Suppressor macrophage treated with lipopolysaccharide for 4 hours (primary cell): ENCODE measurements at regions not wholly inside any gene's neighbourhood (a gene's known extent, or its start where the extent isn't known, plus 50 kb on each side); places are given as distances from the start of the nearest gene placed in this dataset.
"Not testable (repeated sequence)": the region's sequence is repeated elsewhere in the genome, so short reads cannot be mapped to it uniquely, and the experiment has no call there.

Source experiments
- DNase-seq: peaks from one replicate; pipeline ENCODE4 v3.0.0-alpha.2; 2020

DNA sequence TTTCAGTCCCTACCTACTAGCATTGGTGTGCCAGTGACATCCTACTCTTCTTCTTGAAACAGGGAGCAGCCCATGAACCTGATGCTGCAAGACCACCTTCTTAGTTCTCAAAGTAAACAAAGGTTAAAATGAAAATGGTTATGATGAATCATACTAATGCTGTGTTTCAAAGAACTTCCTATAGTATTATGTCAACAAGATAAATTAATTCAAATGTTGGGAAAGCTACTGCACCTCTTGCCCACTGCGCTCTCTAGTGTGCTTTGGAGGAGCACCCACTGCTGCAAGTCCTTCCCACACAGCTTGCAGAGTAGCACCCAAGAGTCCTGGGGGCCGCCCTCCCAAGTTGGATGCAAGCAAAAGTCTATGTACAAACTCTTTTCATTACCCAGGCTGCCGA is 81.1 kb downstream of the CD200R1L start:
- DNase-seq: no peak

DNA sequence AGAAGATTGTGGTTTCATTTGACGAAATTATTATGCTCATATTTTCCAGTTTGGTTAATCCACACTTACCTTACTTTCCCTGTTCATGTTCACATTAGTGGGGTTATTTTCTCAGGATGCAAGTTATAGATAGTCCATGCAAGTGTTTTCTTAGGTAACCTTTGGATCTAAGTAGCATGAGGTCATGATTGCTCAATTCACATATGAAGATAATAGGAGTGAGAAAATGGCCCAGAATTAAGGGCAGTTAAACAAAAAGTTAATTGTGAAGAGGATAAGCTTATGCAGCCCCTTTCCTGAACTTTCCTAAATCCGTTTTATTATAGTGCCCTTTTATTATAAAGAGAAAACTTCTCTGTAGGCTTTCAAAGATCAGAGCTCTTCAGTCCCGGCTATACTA is 83.4 kb downstream of the CD200R1L start:
- DNase-seq: no peak

DNA sequence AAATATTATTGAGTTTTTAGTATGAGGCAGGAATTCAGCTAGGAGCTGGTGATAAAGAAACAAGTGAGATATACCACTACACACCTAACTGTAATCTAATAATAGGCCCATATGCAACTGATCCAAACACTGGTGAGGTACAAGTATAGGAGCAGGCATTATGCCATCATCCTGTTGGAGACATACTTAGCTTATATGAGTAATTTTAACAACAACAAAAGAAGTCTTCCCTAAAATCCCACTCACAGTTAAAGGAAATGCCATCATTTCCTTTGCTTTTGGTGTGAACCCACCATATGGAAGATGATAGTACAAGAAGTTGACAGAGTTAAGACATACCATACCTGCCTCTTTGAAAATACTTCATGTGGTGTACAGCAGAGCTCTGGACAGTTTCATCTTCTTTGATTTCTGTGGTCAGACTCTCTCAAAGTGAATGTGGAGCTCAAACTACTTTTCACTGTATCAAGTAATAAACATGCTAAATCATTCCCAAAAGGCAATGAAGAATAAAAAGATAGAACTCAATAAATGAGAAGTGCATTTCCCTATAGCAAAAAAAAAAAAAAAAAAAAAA is 85.5 kb downstream of the CD200R1L start:
- DNase-seq: peak; percentile 50

DNA sequence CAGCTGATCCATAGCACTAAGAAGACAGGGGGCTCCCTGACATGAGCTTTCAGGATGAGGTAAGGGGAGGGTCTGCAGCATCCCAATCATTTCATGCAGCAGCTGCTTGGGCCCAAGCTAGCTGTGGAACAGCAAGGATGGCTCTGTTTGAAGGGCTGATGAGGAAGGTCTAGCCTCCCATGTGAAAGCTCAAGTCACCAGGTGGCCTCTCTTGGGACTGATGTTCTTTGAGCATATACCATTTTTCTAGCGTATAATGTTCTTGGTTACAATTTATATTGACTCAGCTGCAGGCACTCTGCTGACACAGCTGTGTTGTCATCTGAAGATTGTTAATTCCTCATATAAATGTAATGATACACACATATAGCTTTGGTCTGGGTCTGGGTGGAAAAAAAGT is 87.0 kb downstream of the CD200R1L start:
- no peak for DNase-seq

DNA sequence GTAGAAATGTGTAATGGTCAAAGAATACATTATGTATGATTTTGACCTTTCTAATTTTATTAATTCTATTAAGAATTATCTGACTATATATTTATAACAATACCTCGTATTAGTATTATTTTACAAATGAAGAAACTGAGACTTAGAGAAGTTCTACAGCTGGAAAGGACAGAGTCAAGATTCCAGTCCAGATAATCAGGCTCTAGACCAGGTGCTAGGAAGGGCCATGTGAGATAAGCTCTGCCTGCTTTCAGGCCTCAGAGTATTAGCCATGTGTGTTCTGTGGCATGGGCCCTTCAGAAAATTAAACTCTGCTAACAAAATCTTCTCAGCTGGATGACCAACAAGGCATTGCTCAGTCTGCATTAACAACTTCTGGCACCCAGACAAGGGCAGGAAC is 87.5 kb downstream of the CD200R1L start:
- no peak for DNase-seq

DNA sequence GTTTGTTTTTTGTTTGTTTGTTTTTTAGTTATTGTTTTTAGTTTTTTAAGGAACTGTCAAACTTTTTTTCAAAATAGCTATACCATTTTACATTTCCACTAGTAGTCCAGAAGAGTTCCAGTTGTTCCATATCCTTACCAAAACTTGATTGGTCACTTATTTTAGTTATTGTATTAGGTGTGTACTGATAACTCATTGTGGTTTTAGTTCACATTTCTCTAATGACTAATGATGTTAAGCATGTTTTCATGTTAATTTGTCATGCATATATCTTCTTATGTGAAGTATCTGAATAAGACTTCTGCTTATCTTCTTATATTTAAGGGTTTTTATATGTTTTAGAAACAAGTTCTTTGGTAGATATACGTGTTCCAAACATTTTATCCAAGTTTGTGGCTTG is 89.5 kb downstream of the CD200R1L start:
- DNase-seq: no peak

DNA sequence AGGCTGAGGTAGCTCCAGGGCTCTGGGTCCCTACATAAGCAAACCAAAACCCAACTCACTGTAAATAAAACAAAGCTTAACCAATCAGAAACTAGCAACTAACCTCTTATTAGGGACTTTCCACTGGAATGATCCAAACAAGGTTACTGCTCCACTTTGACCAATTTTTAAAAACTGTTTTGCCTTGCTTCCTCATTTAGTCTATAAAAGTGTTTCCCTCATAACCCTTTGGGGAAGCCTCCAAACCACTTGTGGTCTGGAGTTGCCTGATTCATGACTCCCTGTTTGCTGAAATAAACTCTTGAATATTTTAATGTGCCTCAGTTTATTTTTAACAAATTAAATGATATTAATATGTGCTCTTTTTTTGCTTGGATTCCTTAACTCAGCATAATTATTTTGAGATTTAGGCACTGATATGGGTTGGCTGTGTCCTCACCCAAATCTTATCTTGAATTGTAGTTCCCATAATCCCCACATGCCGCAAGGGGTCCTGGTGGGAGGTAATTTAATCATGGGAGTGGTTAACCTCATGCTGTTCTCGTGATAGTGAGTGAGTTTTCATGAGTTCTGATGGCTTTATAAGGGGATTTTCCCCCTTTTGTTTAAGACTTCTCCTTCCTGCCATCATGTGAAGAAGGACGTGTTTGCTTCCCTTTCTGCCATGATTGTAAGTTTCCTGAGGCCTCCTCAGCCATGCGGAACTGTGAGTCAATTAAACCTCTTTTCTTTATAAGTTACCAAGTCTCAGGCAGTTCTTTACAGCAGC is 90.6 kb downstream of the CD200R1L start:
- DNase-seq: peak; percentile 67

DNA sequence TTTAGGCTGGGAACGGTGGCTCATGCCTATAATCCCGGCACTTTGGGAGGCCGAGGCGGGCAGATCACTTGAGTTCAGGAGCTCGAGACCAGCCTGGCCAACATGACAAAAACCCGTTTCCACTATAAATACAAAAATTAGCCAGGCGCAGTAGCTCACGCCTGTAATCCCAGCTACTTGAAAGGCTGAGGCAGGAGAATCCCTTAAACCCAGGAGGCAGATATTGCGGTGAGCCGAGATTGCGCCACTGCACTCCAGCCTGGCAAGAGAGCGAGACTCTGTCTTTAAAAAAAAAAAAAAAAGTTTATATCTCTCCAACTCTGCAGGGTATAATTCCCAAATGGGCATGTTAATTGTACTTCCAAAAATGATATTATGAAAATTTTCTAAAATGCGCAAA is 91.6 kb downstream of the CD200R1L start:
- DNase-seq: not testable (repeated sequence)

DNA sequence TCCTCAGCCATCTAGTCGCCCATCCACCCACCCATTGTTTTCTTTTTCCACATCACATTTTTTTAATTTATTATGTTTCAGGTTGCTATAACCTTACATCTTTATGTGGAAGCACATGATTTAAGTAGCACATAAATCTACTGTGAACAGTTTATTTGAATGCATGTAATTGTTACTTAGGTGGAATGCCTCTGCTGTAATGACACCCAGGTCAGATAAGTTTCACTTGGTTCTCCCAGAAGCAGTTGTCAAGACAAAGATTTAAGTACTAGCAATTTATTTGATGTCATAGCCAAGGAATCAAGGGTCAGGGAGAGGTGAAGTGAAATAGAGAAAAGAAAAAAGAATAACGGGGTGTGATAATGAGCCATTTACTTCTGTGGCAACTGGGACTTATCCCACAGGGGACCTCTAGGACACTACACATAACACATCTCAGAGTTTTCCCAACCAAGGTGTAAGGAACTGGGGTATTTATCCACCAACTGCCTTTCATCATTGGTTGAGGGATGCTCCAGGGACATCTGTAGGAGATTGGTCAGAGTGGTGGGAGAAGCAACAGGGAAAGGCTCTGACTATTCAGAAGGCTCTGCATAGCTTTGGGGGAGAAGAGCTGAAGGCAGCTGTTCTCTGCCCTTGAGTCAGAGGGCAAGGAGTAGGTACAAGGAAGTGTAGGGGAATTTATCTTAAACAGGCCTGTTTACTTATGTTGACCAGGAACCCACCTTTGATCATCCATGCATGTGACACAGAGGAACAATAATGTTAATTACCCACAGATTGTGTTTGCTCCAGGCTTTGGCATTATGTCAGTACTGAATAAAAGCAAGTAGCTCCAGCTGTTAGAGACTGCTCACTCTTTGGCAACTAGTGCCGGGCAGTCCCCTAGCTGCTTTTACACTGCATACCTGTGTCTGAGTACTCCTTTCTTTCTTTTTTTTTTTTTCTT is 94.8 kb downstream of the CD200R1L start:
- DNase-seq: no peak

DNA sequence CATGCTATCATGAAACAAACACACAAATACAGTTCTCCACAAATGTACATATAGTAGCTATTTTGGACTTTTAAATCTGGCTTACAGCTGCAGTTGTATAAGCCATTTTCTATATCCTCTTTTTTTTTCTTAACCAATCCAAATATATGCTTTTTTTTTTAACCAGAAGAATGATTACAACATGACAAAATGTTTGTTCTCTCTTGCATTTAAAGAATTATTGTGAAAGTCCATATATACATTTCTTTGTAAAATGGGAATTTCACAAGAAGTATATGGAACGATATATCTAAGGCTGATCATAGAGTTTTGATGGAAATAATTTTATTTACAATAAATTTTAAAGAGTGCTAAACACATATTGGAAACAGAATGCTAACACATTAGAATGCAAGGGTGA is 95.6 kb downstream of the CD200R1L start:
- no peak for DNase-seq

DNA sequence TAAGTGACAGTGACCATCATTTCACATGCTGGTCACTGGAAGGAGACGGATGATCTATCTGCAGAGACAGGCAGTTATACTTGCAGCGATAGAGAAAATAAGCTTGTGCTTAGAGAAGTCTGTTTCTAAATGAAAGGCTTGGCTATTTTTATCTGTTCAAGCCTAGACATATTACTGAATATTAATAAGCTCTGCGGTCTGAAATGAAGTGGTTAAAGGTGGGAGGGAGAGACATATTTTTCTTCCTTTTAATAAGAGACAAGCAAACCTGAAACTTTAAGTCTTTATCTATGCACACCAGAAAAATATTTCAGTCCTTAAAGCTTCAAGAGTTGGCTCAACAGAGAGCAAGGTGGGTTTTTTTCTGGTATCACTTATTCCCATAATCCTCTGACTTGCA is 99.0 kb downstream of the CD200R1L start:
- no peak for DNase-seq

DNA sequence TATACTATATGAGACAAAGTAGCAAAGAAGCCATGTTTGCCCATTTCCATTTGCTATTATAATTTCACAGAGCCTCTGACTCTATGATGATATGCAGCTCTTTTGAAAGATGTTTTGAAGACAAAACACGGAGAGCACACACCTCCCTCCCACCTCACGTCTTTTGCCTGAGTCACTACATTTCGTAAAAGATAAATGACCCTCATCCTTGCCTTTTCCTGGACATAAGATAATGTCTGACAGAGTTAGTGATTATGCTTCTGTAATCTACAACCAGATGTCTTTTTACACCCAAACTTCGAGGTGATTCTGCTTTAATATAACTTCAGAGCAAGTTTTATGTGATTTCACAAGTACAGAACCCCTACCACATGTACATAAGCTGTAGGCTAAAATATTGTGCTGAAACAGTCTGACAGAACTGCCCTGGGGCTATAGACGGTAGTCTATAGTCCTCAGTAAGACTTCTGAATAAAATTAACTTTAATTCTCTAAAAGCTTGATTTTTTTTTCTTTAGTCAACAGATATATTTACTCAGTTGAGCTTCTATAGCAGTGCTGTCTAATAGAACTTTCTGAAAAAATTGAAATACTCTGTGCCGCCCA is 99.9 kb downstream of the CD200R1L start:
- no peak for DNase-seq

DNA sequence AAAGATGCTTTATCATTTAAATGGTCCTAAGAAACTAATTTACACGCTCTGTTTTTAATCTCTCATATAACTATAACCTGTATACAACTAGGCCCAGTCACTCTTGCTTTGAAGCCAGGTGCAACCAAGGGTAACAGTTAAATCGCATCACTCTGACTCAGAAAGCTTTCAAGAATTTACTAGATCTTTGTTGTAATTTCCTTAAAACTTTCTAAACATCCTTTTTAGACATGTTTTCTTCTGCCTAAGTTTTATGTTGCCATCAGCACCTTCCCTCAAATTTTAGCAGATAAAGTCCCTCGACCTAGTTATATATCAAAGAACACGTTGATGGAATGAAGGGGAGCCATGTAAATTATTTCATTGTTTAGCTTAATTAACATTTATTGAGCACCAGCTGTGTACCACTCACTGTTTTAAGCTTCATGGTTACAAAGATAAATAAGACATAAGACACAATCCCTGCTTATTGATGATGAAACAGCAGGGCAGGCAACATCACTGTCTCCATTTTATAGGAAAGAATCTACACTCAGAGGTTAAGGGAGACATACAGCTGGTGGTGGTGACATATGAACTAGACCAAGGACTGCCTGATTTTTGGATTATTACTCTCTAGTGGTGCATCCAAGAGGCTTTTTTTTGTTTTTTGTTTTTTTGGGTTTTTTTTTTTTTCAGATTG is 101.0 kb downstream of the CD200R1L start:
- no peak for DNase-seq

DNA sequence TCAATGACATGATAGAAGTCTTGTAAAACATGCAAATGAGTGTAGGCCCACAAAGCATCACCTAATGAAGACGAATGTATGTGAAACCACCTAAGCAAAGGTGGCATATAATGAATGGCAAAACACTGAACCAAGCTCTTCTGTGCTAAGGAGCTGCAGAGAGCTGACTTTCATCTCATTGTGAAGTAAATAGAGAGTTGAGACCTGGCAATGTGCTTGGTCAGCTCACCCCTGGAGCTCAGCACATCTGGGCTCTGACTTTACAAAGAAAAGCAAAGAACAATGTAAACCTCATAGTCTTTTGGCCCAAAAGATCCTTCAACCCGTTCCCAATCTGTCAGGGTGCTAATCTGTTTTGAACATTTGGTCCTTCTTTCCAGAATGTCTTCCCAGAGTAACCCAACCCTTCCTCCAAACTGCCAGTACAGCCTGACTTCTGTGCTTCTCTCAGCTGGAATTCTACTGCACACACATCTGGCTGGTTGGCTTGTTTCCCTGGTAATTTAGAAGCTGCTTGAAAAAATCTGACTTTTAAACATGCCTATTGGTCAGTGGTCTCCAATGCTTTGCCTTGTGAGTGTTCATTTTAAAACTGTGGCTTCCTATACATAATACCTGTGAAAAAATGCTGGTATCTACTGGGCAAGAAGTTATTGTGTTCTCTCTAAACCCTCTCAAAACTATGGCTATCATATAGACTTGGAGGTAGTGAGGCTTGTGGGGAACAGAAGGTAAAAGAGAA is 101.7 kb downstream of the CD200R1L start:
- no peak for DNase-seq

DNA sequence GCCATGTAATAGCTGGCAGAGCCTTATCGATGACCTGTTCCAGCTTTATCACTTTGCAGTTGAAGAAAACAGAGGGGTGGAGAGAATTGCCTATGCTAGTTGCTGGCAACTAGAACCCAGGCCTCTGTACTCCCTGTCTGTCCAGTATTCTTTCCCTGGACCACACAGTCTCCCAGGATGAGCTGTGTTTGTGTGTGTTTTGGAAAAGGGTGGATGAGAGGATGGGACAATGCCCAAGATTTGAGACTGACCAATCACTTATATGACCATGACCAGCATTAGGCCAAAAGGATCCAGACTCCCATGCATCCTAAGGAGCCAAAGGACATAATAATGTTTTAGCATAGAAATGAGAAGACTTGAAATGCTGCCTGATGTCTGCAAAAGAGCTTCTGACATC is 102.6 kb downstream of the CD200R1L start:
- no peak for DNase-seq

DNA sequence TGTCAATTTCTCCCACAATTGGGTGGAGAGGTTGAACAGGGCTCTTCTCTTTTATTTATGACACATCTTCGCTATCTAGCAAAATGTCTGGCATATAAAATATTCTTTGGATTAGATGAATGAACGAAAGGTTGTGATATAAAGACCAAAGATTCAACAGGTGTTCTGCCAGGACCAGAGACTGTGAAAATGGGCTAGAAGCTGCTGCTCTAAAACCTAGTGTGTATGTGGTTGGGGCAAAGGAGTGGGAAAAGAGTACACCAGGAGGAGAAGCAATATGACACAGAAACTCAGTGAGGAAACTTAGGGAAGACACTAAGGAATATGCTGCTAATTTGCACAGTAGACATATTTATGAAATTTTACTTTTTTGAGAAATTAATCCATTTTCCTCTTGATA is 102.0 kb upstream of the CCDC80 start:
- DNase-seq: no peak

DNA sequence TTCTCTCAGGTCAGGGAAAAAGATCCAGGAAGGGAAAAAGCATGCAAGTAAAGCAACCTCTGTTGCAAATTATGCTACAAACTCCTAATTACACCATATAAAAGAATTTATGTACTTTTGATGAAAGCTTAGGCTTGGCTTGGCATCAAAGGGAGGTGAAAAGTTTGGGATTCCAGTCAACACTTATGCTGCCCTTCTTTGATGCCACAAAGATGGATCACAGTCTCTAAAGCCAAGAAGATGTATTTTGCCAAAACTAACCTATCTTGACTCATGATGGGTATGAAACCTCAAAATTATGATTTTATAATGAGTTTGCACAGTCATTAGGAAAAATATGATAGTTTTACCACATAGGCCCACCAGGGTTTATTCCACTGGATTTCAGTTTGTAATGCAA is 101.0 kb upstream of the CCDC80 start:
- DNase-seq: no peak

DNA sequence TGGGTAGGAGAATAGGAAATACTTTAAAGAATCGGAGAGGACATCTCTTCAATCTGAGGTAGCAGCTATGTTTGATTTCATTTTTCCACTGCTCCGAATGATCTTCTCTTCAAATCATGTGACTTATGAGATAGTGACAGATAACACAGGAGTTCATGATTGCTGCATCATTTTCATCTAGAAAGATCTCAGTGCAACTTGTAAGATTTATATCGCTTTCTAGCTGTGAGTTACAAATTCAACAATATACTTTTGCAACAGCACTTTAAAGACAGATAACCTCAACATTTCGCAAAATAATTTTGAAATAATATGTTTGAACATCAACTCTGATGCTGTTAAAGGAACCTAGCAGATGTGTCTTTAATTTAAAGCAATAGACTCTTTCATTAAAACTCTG is 99.9 kb upstream of the CCDC80 start:
- DNase-seq: no peak

DNA sequence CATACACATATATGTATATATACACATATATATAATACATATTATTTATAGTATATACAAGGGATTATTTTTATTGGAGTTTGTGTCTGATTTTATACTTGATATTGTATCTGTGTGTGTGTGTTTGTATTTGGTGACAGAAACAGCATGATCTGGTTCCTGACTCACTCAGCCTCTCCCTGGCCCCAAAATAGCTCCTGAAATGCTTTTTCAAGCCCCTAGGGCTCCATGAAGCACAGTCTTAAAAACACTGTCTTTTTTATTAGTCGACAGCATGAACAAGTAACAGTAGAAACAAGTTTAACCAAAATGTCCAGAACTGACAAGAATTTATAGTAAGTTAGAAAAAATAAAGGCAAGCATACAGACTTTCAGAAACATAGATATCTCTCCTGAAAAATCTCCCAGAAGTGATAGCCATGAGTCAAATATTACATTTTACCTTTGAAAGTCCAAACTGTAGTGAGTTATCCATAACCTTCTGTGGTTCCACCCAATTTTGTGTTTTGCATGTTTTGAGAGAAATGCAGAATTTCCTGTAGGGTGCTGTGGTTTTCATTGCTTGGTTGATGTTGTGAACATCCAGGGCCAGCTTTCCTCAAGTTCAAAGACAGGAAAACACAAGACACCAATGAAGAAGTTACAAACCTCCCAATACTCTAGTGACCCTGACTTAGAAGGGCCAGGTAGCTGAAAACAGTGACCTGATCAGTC is 98.5 kb upstream of the CCDC80 start:
- DNase-seq: no peak

DNA sequence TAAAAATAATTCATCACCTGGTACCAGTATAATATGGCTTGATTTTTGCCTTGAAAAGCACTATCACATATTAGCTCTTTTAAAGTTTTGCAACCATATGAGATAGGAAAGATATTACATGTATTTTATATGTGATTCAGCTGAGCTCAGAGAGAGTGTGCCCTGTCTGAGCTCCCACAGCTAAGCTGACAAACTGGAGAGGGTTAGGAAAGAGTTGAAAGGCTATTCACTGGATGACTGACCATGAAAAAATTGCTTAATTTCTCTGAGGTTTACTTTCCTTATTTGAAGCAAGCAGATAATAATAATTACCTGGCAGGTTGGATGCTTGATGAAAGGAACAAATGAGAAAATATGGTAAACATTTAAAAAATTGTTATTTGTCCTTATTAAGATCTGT is 97.4 kb upstream of the CCDC80 start:
- DNase-seq: peak; percentile 34

DNA sequence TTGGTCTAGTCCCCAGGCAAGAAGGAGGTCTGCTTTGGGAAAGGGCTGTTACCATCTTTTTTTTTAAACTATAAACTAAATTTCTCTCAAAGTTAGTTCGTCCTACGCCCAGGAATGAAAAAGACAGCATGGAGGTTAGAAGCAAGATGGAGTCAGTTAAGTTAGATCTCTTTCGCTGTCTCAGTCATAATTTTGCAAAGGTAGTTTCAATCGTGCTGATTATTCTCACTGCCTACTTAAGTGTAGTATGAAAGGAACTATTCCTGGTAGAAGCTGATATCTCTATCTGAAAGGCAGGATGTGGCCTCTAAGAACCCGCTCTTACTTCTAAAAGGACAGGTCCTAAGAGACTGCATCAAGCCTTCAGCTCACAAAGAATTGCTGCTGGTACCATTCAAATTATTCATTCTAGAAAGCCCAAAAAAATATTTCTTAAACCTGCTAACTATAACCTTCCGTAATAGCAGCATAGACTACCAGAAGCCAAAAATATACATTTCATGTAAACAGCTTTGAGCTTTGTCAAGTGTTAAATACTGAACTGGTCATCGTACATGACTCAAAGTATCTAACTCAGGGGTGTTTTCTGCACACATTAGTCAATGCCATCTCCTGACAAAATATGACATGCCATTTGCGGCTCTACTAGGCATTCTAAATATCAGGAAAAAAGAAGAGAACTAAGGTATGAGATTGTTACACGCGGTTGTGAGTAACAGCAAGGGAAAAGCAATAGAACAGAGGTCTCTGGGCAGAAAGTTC is 96.0 kb upstream of the CCDC80 start:
- DNase-seq: no peak
